Kasumi-1 (cell line): ENCODE measurements at regions not wholly inside any gene's neighbourhood (a gene's known extent, or its start where the extent isn't known, plus 50 kb on each side); places are given as distances from the start of the nearest gene placed in this dataset.

ENCODE experiments used
- DNase-seq, 2 experiments: peaks; one replicate each; lab custom pipeline; 2025; lab: John Stamatoyannopoulos, UW

DNA sequence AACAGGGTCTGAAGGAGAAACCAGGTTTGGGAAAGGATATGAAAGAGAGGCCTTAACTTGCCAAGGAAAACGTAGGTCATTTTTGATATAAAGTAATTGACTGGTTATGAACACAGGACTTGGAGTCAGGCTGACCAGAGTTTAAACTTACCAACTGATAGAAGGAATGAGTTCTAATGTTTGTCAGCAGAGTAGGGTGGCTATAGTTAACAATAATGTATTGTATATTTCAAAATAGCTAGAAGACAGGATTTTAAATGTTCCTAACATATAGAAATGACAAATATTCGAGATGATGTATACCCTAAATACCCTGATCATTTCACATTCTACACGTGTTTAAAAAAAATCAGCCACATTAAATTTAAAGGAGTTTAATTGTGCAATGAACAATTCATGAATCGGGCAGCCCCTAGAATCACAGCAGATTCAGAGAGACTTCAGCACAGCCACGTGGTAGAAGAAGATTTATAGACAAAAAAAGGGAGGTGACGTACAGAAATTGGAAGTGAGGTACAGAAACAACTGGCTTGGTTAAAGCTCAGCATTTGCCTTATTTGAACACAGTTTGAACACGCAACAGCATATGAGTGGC is 52.5 kb upstream of the PLEKHG7 start:
- DNase-seq: no peak

- DNase-seq: peak; percentile 79 to 80
Measured at GRCh38 chr12:92649511-92650227, 53.1 kb upstream of the PLEKHG7 start.

DNA sequence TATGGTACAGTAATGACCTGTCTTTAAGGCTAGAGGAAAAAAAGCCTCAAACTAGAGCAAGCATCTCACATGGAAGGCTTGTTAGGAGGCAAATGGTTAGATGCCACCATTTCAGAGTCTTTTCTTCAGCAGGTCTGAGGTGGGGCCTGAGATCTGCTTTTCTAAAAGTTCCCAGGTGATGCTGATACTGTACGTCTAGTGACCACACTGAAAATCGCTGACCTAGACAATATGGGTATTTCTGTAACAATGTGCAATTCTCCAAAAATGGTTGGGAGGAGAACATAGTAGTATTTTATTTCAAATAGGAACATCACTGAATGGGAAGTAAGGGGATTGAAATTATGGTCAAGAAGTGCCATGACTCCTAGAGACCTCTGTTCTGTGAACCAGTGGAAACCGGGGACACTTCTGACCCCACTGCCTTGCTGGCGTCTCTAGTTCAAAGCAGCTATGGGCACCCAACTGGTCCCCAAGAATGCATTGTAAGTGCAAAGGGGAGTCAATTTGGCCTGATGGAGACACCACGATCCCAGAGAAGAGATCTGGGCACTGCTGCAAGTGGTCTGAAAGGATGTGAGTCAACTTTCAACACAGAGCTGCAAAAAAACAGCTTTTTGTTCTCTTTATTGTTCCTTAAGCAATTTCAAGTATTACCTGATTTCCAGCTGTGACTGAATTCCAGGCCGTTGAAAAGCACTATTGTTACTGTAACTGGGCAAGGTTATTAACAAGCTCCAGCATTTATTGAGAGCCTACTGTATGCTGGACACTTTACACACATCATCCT is 54.4 kb upstream of the PLEKHG7 start:
- DNase-seq: no peak

GRCh38 chr12:92641291-92641690 is 61.5 kb upstream of the PLEKHG7 start:
- no peak for DNase-seq

DNA sequence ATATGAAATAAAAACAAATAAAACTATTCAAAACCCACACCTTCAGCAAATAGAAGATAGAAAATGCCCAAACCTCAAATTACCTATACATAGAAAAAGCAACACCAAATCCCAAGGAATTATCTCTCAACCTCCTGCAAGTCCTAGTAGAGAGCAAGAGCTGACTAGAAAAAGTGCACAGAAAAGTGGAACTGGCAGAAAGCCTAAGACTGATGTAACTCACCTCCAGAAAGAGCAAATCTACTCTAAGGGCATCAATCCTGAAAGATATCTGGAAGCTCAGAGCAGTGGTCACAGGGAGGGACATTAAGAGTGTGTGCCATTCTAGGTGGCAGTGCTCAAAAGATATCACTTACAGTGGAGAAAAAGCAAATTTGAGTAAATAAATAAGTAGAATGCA is 62.1 kb upstream of the PLEKHG7 start:
- DNase-seq: no peak

GRCh38 chr12:92639017-92639416 is 63.8 kb upstream of the PLEKHG7 start:
- no peak for DNase-seq

- no peak for DNase-seq
Measured at GRCh38 chr12:92634730-92635129, 68.1 kb upstream of the PLEKHG7 start.

- no peak for DNase-seq
Measured at GRCh38 chr12:92634202-92634601, 68.6 kb upstream of the PLEKHG7 start.

DNA sequence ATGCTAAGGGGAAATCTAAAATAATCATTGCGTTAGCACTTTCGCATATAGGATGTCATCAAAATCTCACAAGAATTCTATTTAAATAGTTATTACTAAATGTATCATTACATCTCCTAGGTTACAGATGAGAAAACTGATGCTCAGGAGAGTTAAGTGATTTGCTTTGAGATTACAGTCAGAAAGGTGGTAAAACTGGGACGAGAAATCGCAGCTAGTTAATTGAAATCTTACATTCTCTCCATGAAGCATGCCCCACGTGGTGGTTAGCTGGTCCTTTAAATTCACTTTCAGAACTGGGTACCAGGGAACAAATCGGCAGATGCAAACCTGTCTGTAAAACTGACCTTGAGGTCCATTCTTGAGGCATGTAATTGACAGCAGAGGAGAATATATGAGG is 71.8 kb upstream of the PLEKHG7 start:
- no peak for DNase-seq

GRCh38 chr12:92629349-92630065 is 73.3 kb upstream of the PLEKHG7 start:
- DNase-seq: no peak

- no peak for DNase-seq
Measured at GRCh38 chr12:92628476-92628875, 74.3 kb upstream of the PLEKHG7 start.

GRCh38 chr12:92627511-92627910 is 75.3 kb upstream of the PLEKHG7 start:
- DNase-seq: no peak

GRCh38 chr12:92625639-92626310 is 77.0 kb upstream of the PLEKHG7 start:
- no peak for DNase-seq

DNA sequence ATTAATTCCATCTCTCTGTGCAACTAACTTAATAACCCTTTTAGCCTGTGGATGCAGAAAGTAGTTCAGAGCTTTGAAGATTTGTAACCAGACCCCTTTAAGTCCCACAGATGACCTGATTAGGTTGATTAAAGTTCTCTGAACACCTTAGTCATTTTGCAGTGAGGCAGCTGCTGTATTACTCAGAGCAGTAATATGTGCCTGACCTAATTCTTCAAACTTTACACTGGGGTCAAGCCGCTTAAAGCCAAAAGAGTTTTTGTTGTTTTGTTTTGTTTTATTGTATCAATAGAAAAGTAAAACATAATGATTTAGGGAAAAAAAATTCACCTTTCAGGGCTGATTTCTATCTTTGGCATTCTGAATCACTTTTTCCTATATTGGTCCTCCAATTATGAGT is 78.6 kb upstream of the PLEKHG7 start:
- no peak for DNase-seq

- DNase-seq: no peak
Measured at GRCh38 chr12:92623386-92623785, 79.4 kb upstream of the PLEKHG7 start.

DNA sequence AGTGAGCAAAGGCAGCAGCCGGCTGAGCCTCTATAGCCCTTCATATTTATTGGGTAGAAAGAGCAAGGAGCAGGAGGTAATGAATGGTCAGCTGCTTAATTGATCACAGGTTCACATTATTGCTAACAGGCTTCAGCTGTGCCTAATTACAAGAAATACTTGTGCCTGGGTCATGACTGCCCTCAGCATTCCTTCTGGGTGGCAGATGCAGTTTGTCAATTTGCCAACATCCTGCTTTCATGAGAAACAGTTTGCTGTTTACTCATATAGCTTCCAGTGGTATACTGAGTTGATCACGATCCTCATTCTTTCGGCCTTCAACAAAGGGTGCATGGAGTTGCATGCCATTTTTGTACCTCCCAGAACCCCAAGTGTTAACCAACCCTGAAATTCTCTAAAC is 81.0 kb upstream of the PLEKHG7 start:
- DNase-seq: no peak

DNA sequence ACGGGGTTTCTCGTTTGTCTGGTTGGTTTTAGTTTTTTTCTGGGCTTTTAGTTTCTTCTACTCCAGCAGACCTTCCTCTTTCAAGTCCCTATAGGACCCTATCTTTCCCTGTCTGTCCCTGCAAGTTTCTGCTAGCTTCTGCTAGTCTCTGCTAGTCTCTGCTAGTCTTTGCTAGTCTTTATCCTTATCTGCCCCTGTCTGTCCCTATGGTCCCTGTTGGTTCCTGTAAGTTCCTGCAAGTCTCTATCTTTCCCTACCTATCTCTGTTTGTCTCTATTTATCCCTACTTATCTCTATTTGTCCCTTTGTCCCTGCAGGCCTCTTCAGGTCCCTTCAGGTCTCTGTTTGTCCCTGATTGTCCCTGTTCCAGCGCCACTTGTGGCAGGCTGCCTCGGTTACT is 81.5 kb upstream of the PLEKHG7 start:
- DNase-seq: no peak

DNA sequence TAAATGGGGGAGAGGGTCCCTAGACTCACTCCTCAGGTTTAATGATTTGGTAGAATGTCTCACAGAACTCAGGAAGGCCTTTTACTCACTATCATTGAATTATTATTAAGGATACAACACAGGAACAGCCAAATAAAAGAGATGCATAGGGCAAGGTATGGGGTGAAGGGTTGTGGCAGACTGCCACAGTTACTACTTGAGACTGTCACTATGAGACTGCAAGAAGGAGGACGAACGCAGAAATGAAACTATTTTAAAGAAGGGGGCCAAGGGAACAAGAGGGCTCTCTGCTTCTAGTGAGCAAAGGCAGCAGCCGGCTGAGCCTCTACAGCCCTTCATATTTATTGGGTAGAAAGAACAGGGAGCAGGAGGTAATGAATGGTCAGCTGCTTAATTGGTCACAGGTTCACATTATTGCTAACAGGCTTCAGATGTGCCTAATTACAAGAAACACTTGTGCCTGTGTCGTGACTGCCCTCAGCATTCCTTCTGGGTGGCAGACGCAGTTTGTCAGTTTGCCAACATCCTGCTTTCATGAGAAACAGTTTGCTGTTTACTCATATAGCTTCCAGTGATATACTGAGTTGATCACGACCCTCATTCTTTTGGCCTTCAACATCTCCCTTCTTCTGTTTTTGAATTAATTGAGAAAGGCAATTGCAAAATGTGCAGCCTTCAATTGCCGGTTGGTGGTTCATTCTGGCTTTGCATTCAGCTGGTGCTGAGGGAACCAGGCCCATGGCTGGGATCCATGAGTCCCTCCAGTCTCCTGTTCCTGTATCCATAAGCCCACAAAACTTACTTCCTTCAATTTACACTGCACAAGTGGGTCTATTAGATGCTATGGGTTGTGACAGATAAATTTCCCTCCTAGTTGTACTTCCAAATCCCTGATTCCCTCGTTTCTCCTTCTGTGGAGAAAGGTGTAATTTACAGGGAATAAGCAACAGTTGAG is 82.8 kb upstream of the PLEKHG7 start:
- DNase-seq: no peak

- DNase-seq: no peak
Measured at GRCh38 chr12:92619026-92619425, 83.8 kb upstream of the PLEKHG7 start.

DNA sequence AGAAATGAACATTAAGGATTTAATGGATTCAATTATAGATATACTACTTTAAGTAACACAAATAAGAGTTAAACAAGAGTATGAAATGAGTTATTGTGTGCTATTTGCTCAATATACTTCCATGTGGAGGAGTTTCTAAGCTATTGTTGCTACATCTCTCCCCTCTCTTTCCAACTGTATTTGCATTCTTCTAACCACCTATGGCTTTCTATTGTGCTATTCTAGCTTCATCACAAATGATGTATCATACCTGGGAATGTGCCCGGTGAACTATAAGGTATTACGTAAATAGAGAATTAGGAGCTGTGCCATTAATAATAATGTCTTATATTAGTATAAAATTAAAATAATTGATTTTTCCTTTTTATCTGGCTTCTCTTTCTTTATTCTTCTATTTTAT is 87.1 kb upstream of the PLEKHG7 start:
- DNase-seq: no peak

- DNase-seq: no peak
Measured at GRCh38 chr12:92615086-92615485, 87.7 kb upstream of the PLEKHG7 start.
